ENCODE measurements at regions not wholly inside any gene's neighbourhood (a gene's known extent, or its start where the extent isn't known, plus 50 kb on each side); places are given as distances from the start of the nearest gene placed in this dataset.

DNA sequence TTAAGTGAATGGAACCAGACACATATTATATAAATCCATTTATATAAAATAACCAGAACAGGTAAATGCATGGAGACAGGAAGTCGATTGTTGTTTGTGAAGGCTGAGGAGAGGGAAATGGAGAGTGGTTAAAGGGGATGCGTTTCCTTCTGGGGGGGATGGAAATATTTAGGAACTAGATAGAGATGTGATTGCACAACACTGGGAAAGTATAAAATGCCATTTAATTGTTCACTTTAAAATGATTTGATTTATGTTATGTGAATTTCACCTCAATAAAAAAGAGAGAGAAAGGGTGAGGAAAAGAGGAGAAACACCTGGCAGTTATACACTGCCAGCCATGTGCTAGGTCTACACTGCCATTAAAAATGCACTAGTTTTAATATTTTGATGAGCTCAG is 312.6 kb downstream of the CD83 start:
- DNase-seq (ENCODE audit: low read depth) = no peak
- no peak overlapping the region for H3K4me3 ChIP-seq (ENCODE audit: control insufficient read depth, low read depth, low read length)
- TF ChIP-seq CTCF (conservative IDR thresholded peaks at IDR 0.05; ENCODE audit: control insufficient read depth, insufficient read depth, low read depth, low read length) = no peak

DNA sequence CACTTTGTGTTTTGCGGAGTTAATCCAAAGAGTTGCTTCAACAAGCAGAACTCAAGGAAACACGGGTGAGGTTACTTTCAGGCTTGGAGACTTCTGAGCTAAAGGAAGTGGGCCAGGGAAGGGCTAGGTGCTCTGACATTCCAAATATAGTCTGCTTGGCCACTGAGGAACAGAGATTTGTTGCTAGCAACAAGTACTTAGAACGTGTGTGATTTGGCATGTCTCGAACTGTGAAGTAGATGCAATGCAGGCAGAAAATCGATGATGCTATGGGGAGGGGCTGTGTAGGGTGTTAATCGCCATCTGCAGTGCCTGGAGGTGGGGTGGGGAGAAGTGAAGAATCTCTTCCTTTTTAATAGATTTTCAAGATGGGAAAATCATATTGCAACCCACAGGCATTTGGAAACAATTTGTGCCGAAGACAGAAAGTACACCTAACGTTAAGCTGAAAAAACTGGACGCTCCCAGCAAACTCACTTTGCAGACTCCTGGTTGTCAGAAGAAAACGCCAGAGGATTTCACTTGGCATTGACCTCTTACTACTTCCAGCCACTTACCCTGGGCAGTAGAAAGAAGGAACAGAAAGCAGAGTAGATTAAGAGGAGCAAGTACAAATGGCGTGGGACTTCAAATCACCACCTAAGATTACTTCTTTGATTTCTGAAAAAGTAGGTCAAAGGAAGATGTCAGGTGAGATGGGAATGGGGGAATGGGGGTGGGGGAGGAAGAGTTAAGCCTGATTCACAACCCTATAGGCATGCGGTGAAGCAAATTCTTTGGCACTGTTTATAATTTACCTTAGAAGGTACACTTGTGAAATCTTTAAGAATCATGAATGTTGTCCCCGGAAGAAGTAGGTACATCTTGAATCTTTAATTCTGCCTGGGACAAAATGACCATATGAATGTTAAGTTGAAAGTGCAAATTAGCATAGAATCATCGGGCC is 314.1 kb downstream of the CD83 start:
- DNase-seq (ENCODE audit: low read depth) = no peak
- no peak for TF ChIP-seq CTCF (conservative IDR thresholded peaks at IDR 0.05; ENCODE audit: control insufficient read depth, insufficient read depth, low read depth, low read length)
- H3K4me3 ChIP-seq (ENCODE audit: control insufficient read depth, low read depth, low read length) = no peak overlapping the region

GRCh38 chr6:14434916-14435690 is 317.5 kb downstream of the CD83 start:
- DNase-seq (ENCODE audit: low read depth) = no peak
- no peak for TF ChIP-seq CTCF (conservative IDR thresholded peaks at IDR 0.05; ENCODE audit: control insufficient read depth, insufficient read depth, low read depth, low read length)

DNA sequence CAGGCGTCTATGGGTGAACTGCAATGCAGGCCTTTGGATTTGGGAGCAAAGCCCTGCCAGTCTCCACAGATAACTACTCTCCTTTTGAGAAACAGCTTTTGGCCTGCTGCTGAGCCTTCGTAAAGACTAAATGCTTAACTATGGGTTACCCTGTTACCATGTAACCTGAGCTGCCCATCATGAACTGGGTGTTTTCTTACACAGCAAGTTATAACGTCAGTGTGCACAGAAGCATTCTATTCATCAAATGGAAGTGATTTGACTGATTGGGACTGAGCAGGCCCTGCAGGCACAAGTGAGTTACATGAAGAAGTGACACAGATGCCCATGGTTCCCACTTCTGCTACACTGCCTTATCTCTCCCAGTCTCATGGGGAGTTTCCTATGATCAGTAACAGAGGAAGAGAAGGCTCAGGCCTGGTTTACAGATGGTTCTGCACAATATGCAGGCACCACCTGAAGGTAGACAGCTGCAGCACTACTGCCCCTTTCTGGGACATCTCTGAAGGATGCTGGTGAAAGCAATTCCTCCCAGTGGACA is 319.1 kb downstream of the CD83 start:
- no peak for TF ChIP-seq CTCF (conservative IDR thresholded peaks at IDR 0.05; ENCODE audit: control insufficient read depth, insufficient read depth, low read depth, low read length)
- no peak for DNase-seq (ENCODE audit: low read depth)
- H3K4me3 ChIP-seq (ENCODE audit: control insufficient read depth, low read depth, low read length) = no peak overlapping the region

More at GRCh38 chr6:14434916-14435690, 317.5 kb downstream of the CD83 start:
- no peak overlapping the region for H3K4me3 ChIP-seq (ENCODE audit: control insufficient read depth, low read depth, low read length)

DNA sequence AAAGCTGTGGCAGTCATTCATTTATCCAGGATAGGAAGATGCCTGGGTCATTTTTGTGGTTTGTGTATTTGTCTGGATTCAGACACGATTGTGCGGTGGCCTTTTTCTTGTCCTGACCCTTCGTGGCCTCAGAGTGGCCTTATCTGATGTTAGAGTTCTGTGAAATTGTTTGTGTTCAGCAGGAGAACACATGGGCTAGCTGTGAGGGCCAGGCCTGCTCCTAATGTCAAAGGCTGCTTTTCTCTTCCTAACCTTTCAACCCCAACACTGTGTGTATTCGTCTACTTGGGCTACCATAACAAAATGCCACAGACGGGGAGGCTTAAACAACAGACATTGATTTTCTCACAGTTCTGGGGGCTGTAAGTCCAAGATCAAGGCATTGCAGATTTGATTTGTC is 321.8 kb downstream of the CD83 start:
- H3K4me3 ChIP-seq (ENCODE audit: control insufficient read depth, low read depth, low read length) = no peak overlapping the region
- no peak for DNase-seq (ENCODE audit: low read depth)
- TF ChIP-seq CTCF (conservative IDR thresholded peaks at IDR 0.05; ENCODE audit: control insufficient read depth, insufficient read depth, low read depth, low read length) = no peak

DNA sequence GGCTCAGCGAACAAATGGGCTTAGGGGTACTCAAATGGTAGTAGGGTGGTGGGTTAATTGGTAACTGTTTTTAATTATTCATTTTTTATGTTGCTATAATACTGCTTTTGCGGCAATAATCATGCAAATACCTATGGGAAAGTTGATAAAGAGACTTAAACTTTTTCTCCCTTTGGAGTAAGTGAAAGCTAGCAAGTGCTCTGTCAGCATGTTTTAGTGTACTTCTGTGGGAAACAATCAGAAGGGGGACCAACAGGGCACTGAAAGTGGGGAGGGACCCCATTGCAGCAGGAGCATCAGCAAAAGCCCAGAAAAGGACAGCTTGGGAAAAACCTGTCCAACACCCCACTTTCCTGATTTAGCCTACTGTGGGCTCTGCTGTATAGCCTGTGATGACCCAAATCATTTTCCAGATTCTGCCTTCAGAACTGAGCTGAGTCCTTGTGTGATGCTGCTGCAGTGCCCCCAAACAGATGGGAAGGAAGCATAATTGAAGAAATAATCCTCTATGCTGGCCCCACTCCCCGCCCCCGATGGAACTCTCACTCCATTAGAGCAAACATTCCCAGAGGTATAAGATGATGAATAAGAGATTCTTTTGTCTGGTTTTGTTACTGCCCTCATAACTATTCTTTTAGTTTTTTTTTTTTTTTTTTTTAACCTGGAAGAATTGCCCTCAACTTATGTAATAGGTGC is 322.8 kb downstream of the CD83 start:
- H3K4me3 ChIP-seq (ENCODE audit: control insufficient read depth, low read depth, low read length) = no peak overlapping the region
- peak; percentile 27 for DNase-seq (ENCODE audit: low read depth)
- TF ChIP-seq CTCF (conservative IDR thresholded peaks at IDR 0.05; ENCODE audit: control insufficient read depth, insufficient read depth, low read depth, low read length) = no peak

All from fibroblast of mammary gland (primary cell).